Stimulated activated CD8-positive, alpha-beta memory T cell treated with anti-CD3 and anti-CD28 coated beads, Interleukin-15, amount 100 ng/mL, for 48 hours (primary cell): ENCODE measurements at regions not wholly inside any gene's neighbourhood (a gene's known extent, or its start where the extent isn't known, plus 50 kb on each side); places are given as distances from the start of the nearest gene placed in this dataset.
"Not testable (repeated sequence)": the region's sequence is repeated elsewhere in the genome, so short reads cannot be mapped to it uniquely, and the experiment has no call there.

Source experiments
- DNase-seq, 2 donors: peaks; one replicate each; pipeline ENCODE4 v3.0.0-alpha.2; 2020; ENCODE audit warnings: low read depth in 2 of 2

- no peak for DNase-seq
These were observed 431.6 kb upstream of the SPTLC3 start for GRCh38 chr20:12577213-12577612.

GRCh38 chr20:12581644-12582289 lies 427.0 kb upstream of the SPTLC3 start:
- DNase-seq = no peak

GRCh38 chr20:12582710-12583109 lies 426.1 kb upstream of the SPTLC3 start:
- not testable (repeated sequence) for DNase-seq

GRCh38 chr20:12591949-12592470 lies 416.8 kb upstream of the SPTLC3 start:
- DNase-seq = no peak

GRCh38 chr20:12592756-12593155 lies 416.0 kb upstream of the SPTLC3 start:
- no peak for DNase-seq

GRCh38 chr20:12593342-12593873 lies 415.4 kb upstream of the SPTLC3 start:
- DNase-seq = no peak

GRCh38 chr20:12594410-12595088 lies 414.2 kb upstream of the SPTLC3 start:
- DNase-seq = no peak

- DNase-seq = no peak
These were observed 412.9 kb upstream of the SPTLC3 start for GRCh38 chr20:12595841-12596240.

- DNase-seq = no peak
These were observed 411.9 kb upstream of the SPTLC3 start for GRCh38 chr20:12596863-12597262.

GRCh38 chr20:12597551-12597950 lies 411.2 kb upstream of the SPTLC3 start:
- DNase-seq = no peak

GRCh38 chr20:12598894-12599293 lies 409.9 kb upstream of the SPTLC3 start:
- no peak for DNase-seq

- no peak for DNase-seq
These were observed 409.3 kb upstream of the SPTLC3 start for GRCh38 chr20:12599494-12599893.

GRCh38 chr20:12605751-12606150 lies 403.0 kb upstream of the SPTLC3 start:
- no peak for DNase-seq

- no peak for DNase-seq
These were observed 397.9 kb upstream of the SPTLC3 start for GRCh38 chr20:12610871-12611270.

GRCh38 chr20:12614764-12615163 lies 394.0 kb upstream of the SPTLC3 start:
- DNase-seq = no peak

- no peak for DNase-seq
These were observed 391.7 kb upstream of the SPTLC3 start for GRCh38 chr20:12617076-12617475.

GRCh38 chr20:12623870-12624269 lies 384.9 kb upstream of the SPTLC3 start:
- no peak for DNase-seq

- DNase-seq = no peak
These were observed 381.3 kb upstream of the SPTLC3 start for GRCh38 chr20:12627485-12627884.

GRCh38 chr20:12638633-12639312 lies 370.0 kb upstream of the SPTLC3 start:
- no peak for DNase-seq

GRCh38 chr20:12640251-12640650 lies 368.5 kb upstream of the SPTLC3 start:
- DNase-seq = no peak

- DNase-seq = no peak
These were observed 367.2 kb upstream of the SPTLC3 start for GRCh38 chr20:12641619-12642018.

- DNase-seq = no peak
These were observed 364.3 kb upstream of the SPTLC3 start for GRCh38 chr20:12644461-12644860.

- DNase-seq = no peak
These were observed 359.5 kb upstream of the SPTLC3 start for GRCh38 chr20:12649234-12649633.
